C4-2B (cell line): ENCODE measurements at regions not wholly inside any gene's neighbourhood (a gene's known extent, or its start where the extent isn't known, plus 50 kb on each side); places are given as distances from the start of the nearest gene placed in this dataset.

Experiments
- CTCF ChIP-seq: fragments of 450-650 bp; conservative IDR thresholded peaks from 2 replicates; pipeline ENCODE4 v1.5.1; 2017; ENCODE audit warnings: mild to moderate bottlenecking
- ZFX ChIP-seq: fragments of 450-650 bp; IDR thresholded peaks from 2 replicates; pipeline ENCODE4 v1.6.1; 2017

GRCh38 chr1:81192647-81193642 lies 607.8 kb upstream of the ADGRL2 start:
- TF ChIP-seq CTCF (no peak), ZFX (no peak)
